OCI-M2 (cell line): ENCODE measurements at regions not wholly inside any gene's neighbourhood (a gene's known extent, or its start where the extent isn't known, plus 50 kb on each side); places are given as distances from the start of the nearest gene placed in this dataset.

Experiments
- DNase-seq: peaks from one replicate; lab custom pipeline; 2025; ENCODE audit not compliant: unreplicated experiment; lab: John Stamatoyannopoulos, UW

GRCh38 chr4:96093563-96093962 lies 253.7 kb downstream of the PDHA2 start:
- no peak for DNase-seq

GRCh38 chr4:96094183-96094582 lies 254.3 kb downstream of the PDHA2 start:
- DNase-seq: no peak

- no peak for DNase-seq
Measured at GRCh38 chr4:96097040-96097607, 257.2 kb downstream of the PDHA2 start.

GRCh38 chr4:96097693-96098092 lies 257.8 kb downstream of the PDHA2 start:
- no peak for DNase-seq

GRCh38 chr4:96099031-96099430 lies 259.1 kb downstream of the PDHA2 start:
- DNase-seq: no peak

GRCh38 chr4:96102541-96103026 lies 262.7 kb downstream of the PDHA2 start:
- DNase-seq: no peak

GRCh38 chr4:96103086-96103485 lies 263.2 kb downstream of the PDHA2 start:
- no peak for DNase-seq

- no peak for DNase-seq
Measured at GRCh38 chr4:96108146-96108545, 268.3 kb downstream of the PDHA2 start.

GRCh38 chr4:96112631-96113030 lies 272.7 kb downstream of the PDHA2 start:
- no peak for DNase-seq

GRCh38 chr4:96120206-96120605 lies 280.3 kb downstream of the PDHA2 start:
- DNase-seq: no peak

GRCh38 chr4:96126227-96126626 lies 286.3 kb downstream of the PDHA2 start:
- DNase-seq: no peak

GRCh38 chr4:96131186-96131585 lies 291.3 kb downstream of the PDHA2 start:
- no peak for DNase-seq

- no peak for DNase-seq
Measured at GRCh38 chr4:96134806-96135205, 294.9 kb downstream of the PDHA2 start.

GRCh38 chr4:96136056-96136455 lies 296.2 kb downstream of the PDHA2 start:
- no peak for DNase-seq

GRCh38 chr4:96139251-96139929 lies 299.5 kb downstream of the PDHA2 start:
- no peak for DNase-seq

GRCh38 chr4:96145601-96146000 lies 305.7 kb downstream of the PDHA2 start:
- DNase-seq: no peak

GRCh38 chr4:96146686-96147085 lies 306.8 kb downstream of the PDHA2 start:
- DNase-seq: no peak

GRCh38 chr4:96149894-96150293 lies 310.0 kb downstream of the PDHA2 start:
- DNase-seq: no peak

GRCh38 chr4:96150466-96150865 lies 310.6 kb downstream of the PDHA2 start:
- no peak for DNase-seq

GRCh38 chr4:96152824-96153223 lies 312.9 kb downstream of the PDHA2 start:
- DNase-seq: no peak

- no peak for DNase-seq
Measured at GRCh38 chr4:96154676-96155075, 314.8 kb downstream of the PDHA2 start.

- no peak for DNase-seq
Measured at GRCh38 chr4:96162636-96163035, 322.7 kb downstream of the PDHA2 start.

GRCh38 chr4:96164814-96165351 lies 325.0 kb downstream of the PDHA2 start:
- no peak for DNase-seq
